HEK293 (cell line): ENCODE measurements at regions not wholly inside any gene's neighbourhood (a gene's known extent, or its start where the extent isn't known, plus 50 kb on each side); places are given as distances from the start of the nearest gene placed in this dataset.

Source experiments
- BCL11B ChIP-seq: fragments of 450-650 bp; formaldehyde crosslinking; IDR thresholded peaks from 2 replicates; pipeline ENCODE4 v1.5.1; 2016; ENCODE audit warnings: low read depth, missing biosample characterization, missing genetic modification characterization
- CTCF ChIP-seq: fragments of 450-650 bp; formaldehyde crosslinking; IDR thresholded peaks from 2 replicates; pipeline ENCODE4 v1.5.1; 2016; ENCODE audit warnings: missing biosample characterization, missing genetic modification characterization
- HOXC10 ChIP-seq: sonication (generic); formaldehyde crosslinking; IDR thresholded peaks from 2 replicates; pipeline ENCODE4 v1.8.1; 2023; ENCODE audit warnings: mild to moderate bottlenecking, missing genetic modification reagents
- MZF1 ChIP-seq: fragments of 450-650 bp; formaldehyde crosslinking; IDR thresholded peaks from 2 replicates; pipeline ENCODE4 v1.5.1; 2017; ENCODE audit warnings: missing biosample characterization, missing genetic modification characterization, borderline replicate concordance
- WT1 ChIP-seq: fragments of 450-650 bp; formaldehyde crosslinking; IDR thresholded peaks from 2 replicates; pipeline ENCODE4 v1.5.1; 2016; ENCODE audit warnings: missing biosample characterization, missing genetic modification characterization
- ZBTB11 ChIP-seq: fragments of 450-650 bp; formaldehyde crosslinking; conservative IDR thresholded peaks from 2 replicates; pipeline ENCODE4 v1.5.1; 2016; ENCODE audit warnings: low read depth, missing biosample characterization, missing genetic modification characterization
- ZFP41 ChIP-seq: fragments of 450-650 bp; formaldehyde crosslinking; IDR thresholded peaks from 2 replicates; pipeline ENCODE4 v1.5.1; 2016; ENCODE audit warnings: missing biosample characterization, missing genetic modification characterization, borderline replicate concordance
- ZFP69B ChIP-seq: fragments of 450-650 bp; formaldehyde crosslinking; IDR thresholded peaks from 2 replicates; pipeline ENCODE4 v1.5.1; 2016; ENCODE audit warnings: missing biosample characterization, missing genetic modification characterization
- ZNF19 ChIP-seq: fragments of 450-650 bp; formaldehyde crosslinking; IDR thresholded peaks from 2 replicates; pipeline ENCODE4; 2016; ENCODE audit warnings: missing biosample characterization, missing genetic modification characterization, low read depth
- ZNF558 ChIP-seq: fragments of 450-650 bp; formaldehyde crosslinking; IDR thresholded peaks from 2 replicates; pipeline ENCODE4 v1.5.1; 2016; ENCODE audit warnings: missing biosample characterization, missing genetic modification characterization
- ZNF560 ChIP-seq: fragments of 450-650 bp; formaldehyde crosslinking; IDR thresholded peaks from 2 replicates; pipeline ENCODE4 v1.5.1; 2017; ENCODE audit warnings: missing biosample characterization, missing genetic modification characterization, borderline replicate concordance
- TF ChIP-seq, protein P1 (sequence below): fragments of 450-650 bp; formaldehyde crosslinking; IDR thresholded peaks from 2 replicates; pipeline ENCODE4 v1.5.1; 2017; ENCODE audit warnings: missing biosample characterization, missing genetic modification characterization

DNA sequence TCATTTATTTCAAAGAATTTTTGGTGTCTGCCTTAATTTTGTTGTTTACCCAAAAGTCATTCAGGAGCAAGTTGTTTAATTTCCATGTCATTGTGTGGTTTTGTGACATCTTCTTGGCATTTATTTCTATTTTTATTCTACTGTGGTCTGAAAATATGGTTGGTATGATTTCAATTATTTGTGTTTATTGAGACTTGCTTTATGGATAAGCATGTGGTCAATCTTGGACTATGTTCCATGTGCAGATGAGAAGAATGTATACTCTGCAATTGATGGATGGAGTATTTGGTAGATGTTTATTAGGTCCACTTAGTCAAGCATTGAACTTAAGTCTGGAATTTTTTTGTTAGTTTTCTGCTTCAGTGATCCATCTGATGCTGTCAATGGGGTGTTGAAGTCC, 383.0 kb downstream of the PMP22 start:
- no peak for TF ChIP-seq ZFP41 (tag by site-specific recombination)
- TF ChIP-seq CTCF (tag by site-specific recombination) = no peak
- TF ChIP-seq ZNF558 (tag by site-specific recombination) = no peak
- no peak for TF ChIP-seq BCL11B (tag by site-specific recombination)
- no peak for TF ChIP-seq WT1 (tag by site-specific recombination)
- TF ChIP-seq ZNF19 (tag by site-specific recombination) = no peak
- no peak for TF ChIP-seq ZBTB11 (tag by site-specific recombination)
- no peak for TF ChIP-seq HOXC10 (CRISPR knock-in tag)
- TF ChIP-seq ZNF560 (tag by site-specific recombination) = no peak
- TF ChIP-seq MZF1 (tag by site-specific recombination) = no peak
- no peak for TF ChIP-seq ZFP69B
- TF ChIP-seq, protein P1, sequence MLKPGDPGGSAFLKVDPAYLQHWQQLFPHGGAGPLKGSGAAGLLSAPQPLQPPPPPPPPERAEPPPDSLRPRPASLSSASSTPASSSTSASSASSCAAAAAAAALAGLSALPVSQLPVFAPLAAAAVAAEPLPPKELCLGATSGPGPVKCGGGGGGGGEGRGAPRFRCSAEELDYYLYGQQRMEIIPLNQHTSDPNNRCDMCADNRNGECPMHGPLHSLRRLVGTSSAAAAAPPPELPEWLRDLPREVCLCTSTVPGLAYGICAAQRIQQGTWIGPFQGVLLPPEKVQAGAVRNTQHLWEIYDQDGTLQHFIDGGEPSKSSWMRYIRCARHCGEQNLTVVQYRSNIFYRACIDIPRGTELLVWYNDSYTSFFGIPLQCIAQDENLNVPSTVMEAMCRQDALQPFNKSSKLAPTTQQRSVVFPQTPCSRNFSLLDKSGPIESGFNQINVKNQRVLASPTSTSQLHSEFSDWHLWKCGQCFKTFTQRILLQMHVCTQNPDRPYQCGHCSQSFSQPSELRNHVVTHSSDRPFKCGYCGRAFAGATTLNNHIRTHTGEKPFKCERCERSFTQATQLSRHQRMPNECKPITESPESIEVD (tag by site-specific recombination) = no peak
